Prostate gland (tissue), 2 donors: ENCODE measurements at regions not wholly inside any gene's neighbourhood (a gene's known extent, or its start where the extent isn't known, plus 50 kb on each side); places are given as distances from the start of the nearest gene placed in this dataset.

ENCODE experiments used
- DNase-seq: peaks from one replicate; pipeline ENCODE4 v3.0.0-alpha.2; 2019; ENCODE audit warnings: low spot score
- H3K27ac ChIP-seq, 2 donors: fragments of 200-600 bp; sonication (generic); 2 replicates each; pipeline ENCODE4 v1.5.1; 2017 to 2019
- H3K27me3 ChIP-seq: fragments of 200-600 bp; sonication (generic); replicated peaks from 2 replicates; pipeline ENCODE4 v1.5.1; 2019; ENCODE audit not compliant: insufficient read depth
- H3K36me3 ChIP-seq, 2 donors: fragments of 200-600 bp; sonication (generic); 1 replicate in 1 of 2; 2 replicates in 1 of 2; pipeline versions ENCODE4 v1.5.1 to v1.8.1; 2017 to 2019
- H3K4me1 ChIP-seq: fragments of 200-600 bp; sonication (generic); replicated peaks from 2 replicates; pipeline ENCODE4 v1.5.1; 2019
- H3K4me3 ChIP-seq, 2 donors: fragments of 200-600 bp; sonication (generic); 2 replicates each; pipeline ENCODE4 v1.5.1; 2017 to 2019
- H3K9me3 ChIP-seq: fragments of 200-600 bp; sonication (generic); 2 replicates; pipeline ENCODE4 v1.5.1; 2017
- POLR2A ChIP-seq: fragments of 450-650 bp; IDR thresholded peaks from one replicate; pipeline ENCODE4 v1.6.1; 2016; ENCODE audit warnings: antibody characterized with exemption, mild to moderate bottlenecking
- POLR2AphosphoS5 ChIP-seq: sonication (generic); formaldehyde crosslinking; IDR thresholded peaks from one replicate; pipeline ENCODE4 v1.6.1; 2017; ENCODE audit warnings: antibody characterized with exemption
- WGBS: methylation state at CpG from one replicate; pipeline ENCODE4 v1.1.5; 2018; 5-methylcytosine and 5-hydroxymethylcytosine counted together
- intact Hi-C: fragments of 100-400 bp; cut with DNase I; formaldehyde crosslinking; loops from one replicate; pipeline ENCODE4 v1.14.2; 2022
- TF ChIP-seq, protein P1 (sequence below), 4 experiments: fragments of 200-600 bp in 2 of 4; fragments of 450-650 bp in 2 of 4; sonication (generic) in 2 of 4; IDR thresholded peaks; 1 replicate in 3 of 4; 2 replicates in 1 of 4; pipeline ENCODE4 v1.5.1; 2016 to 2019; ENCODE audit warnings: antibody characterized with exemption in 4 of 4, mild to moderate bottlenecking in 2 of 4, moderate library complexity in 2 of 4

DNA sequence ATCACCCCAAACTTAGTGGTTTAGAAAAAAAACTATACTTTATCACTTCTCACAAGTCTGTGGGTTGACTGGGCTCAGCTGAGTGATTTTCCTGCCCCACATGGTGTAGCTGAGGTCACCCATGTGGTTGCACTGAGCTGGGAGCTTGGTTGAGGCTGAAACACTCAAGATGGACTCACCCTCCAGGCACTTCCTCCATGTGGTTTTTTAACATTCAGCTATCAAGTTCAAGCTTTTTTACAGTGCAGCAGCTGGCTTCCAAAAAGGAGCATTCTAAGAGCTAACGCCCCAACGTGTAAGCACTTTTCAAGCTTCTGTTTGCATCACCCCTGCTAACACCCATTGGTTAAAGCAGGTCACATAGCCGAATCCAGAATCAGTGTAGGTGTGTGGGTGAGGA is 105.9 kb upstream of the CREB1 start:
- H3K36me3 ChIP-seq, result no peaks in the 10 kb centered on the region
- no peaks in the 10 kb centered on the region for H3K4me1 ChIP-seq
- WGBS, result 72% methylated on average over 3 of the region's 3 CpGs
- H3K4me3 ChIP-seq, result no peak overlapping the region
- no peaks in the 10 kb centered on the region for H3K9me3 ChIP-seq
- intact Hi-C loops, result no loop called here
- H3K27ac ChIP-seq, result no peak overlapping the region
- TF ChIP-seq POLR2A (no peak), POLR2AphosphoS5 (no peak)
- TF ChIP-seq, protein P1, sequence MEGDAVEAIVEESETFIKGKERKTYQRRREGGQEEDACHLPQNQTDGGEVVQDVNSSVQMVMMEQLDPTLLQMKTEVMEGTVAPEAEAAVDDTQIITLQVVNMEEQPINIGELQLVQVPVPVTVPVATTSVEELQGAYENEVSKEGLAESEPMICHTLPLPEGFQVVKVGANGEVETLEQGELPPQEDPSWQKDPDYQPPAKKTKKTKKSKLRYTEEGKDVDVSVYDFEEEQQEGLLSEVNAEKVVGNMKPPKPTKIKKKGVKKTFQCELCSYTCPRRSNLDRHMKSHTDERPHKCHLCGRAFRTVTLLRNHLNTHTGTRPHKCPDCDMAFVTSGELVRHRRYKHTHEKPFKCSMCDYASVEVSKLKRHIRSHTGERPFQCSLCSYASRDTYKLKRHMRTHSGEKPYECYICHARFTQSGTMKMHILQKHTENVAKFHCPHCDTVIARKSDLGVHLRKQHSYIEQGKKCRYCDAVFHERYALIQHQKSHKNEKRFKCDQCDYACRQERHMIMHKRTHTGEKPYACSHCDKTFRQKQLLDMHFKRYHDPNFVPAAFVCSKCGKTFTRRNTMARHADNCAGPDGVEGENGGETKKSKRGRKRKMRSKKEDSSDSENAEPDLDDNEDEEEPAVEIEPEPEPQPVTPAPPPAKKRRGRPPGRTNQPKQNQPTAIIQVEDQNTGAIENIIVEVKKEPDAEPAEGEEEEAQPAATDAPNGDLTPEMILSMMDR (IDR thresholded peaks at IDR 0.05), result no peak
- no peaks in the 10 kb centered on the region for H3K27me3 ChIP-seq
- no peak for DNase-seq

- no peaks in the 10 kb centered on the region for H3K4me1 ChIP-seq
- no peaks in the 10 kb centered on the region for H3K36me3 ChIP-seq
- no peak overlapping the region for H3K27ac ChIP-seq
- no peaks in the 10 kb centered on the region for H3K9me3 ChIP-seq
- intact Hi-C loops, result no loop called here
- H3K4me3 ChIP-seq, result no peak overlapping the region
- 71% methylated on average over 2 of the region's 2 CpGs for WGBS
- DNase-seq, result no peak
- H3K27me3 ChIP-seq, result no peaks in the 10 kb centered on the region
- TF ChIP-seq POLR2A (no peak), POLR2AphosphoS5 (no peak)
- TF ChIP-seq, protein P1 (IDR thresholded peaks at IDR 0.05), result no peak
Observed at GRCh38 chr2:207427986-207428385, 101.8 kb upstream of the CREB1 start.

DNA sequence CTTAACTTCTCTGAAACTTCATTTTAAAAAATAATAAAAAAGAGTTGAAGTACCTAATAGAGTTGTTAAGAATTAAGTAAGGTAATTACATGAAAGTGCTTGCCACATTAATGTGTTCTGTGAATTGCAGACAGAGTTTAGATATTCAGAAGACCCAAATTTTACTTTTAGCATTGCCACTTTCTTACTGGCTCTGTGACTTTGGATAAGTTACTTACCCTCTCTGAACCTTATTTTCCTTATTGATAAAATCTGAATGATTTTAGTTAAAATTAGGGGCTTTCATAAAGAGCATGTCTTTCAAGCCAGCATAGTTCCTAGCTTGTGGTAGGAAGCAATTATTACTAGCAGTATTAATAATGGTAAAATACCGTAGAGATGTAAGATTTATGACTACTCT is 101.2 kb upstream of the CREB1 start:
- TF ChIP-seq POLR2AphosphoS5 (no peak), POLR2A (no peak)
- TF ChIP-seq, protein P1 (IDR thresholded peaks at IDR 0.05), result no peak
- no peaks in the 10 kb centered on the region for H3K36me3 ChIP-seq
- H3K4me3 ChIP-seq, result no peak overlapping the region
- H3K27ac ChIP-seq, result no peak overlapping the region
- intact Hi-C loops, result no loop called here
- H3K4me1 ChIP-seq, result no peaks in the 10 kb centered on the region
- H3K27me3 ChIP-seq, result no peaks in the 10 kb centered on the region
- 97% methylated on average over 1 of the region's 1 CpG for WGBS
- H3K9me3 ChIP-seq, result no peaks in the 10 kb centered on the region
- DNase-seq, result no peak

DNA sequence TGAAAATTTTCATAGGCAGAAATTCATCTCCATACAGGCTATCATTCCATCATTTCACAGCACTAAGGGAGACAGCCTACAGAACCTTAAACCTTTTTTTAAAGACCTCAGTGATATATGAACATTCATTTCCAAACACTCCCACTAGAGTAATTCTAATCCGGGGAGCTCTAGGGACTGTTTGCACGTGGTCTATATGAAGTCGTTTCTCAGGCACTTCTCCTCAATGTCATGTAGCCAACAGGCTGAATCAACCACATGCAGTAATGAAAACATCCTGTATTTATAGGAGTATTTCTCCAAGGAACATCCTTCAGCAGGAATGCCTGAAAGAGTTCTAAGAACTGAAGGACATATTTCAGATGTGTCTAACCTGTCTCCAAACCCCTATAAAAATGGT is 97.3 kb upstream of the CREB1 start:
- DNase-seq, result no peak
- no peaks in the 10 kb centered on the region for H3K36me3 ChIP-seq
- no peak overlapping the region for H3K27ac ChIP-seq
- no peaks in the 10 kb centered on the region for H3K9me3 ChIP-seq
- 26% methylated on average over 3 of the region's 3 CpGs for WGBS
- intact Hi-C loops, result no loop called here
- H3K4me3 ChIP-seq, result no peak overlapping the region
- H3K27me3 ChIP-seq, result no peaks in the 10 kb centered on the region
- no peaks in the 10 kb centered on the region for H3K4me1 ChIP-seq
- TF ChIP-seq POLR2AphosphoS5, result no peak
- no peak for TF ChIP-seq POLR2A
- TF ChIP-seq, protein P1 (IDR thresholded peaks at IDR 0.05), result no peak

- no peak overlapping the region for H3K27ac ChIP-seq
- no peaks in the 10 kb centered on the region for H3K36me3 ChIP-seq
- no peaks in the 10 kb centered on the region for H3K9me3 ChIP-seq
- no peak for DNase-seq
- TF ChIP-seq, protein P1 (IDR thresholded peaks at IDR 0.05), result no peak
- TF ChIP-seq POLR2AphosphoS5 (no peak), POLR2A (no peak)
- H3K27me3 ChIP-seq, result no peaks in the 10 kb centered on the region
- H3K4me3 ChIP-seq, result no peak overlapping the region
- no peaks in the 10 kb centered on the region for H3K4me1 ChIP-seq
- intact Hi-C loops, result no loop called here
- WGBS, result 88% methylated on average over 1 of the region's 1 CpG
Observed at GRCh38 chr2:207434306-207434705, 95.5 kb upstream of the CREB1 start.
